GM13977 (cell line): ENCODE measurements at regions not wholly inside any gene's neighbourhood (a gene's known extent, or its start where the extent isn't known, plus 50 kb on each side); places are given as distances from the start of the nearest gene placed in this dataset.

ENCODE experiments used
- DNase-seq: peaks from one replicate; pipeline ENCODE4 v3.0.0; 2012; ENCODE audit warnings: low spot score
- CTCF ChIP-seq: IDR thresholded peaks from 2 replicates; pipeline ENCODE4 v1.5.1; 2012; ENCODE audit warnings: mild to moderate bottlenecking, control low read depth; ENCODE audit not compliant: insufficient read depth; ENCODE audit errors: extremely low read depth, missing control alignments
- in situ Hi-C: fragments of 300-500 bp; cut with MboI; formaldehyde crosslinking; loops from one replicate; pipeline ENCODE4 v1.12.0; 2022; ENCODE audit warnings: low sequenced_read_pairs, low pct_unique_long_range_greater_than_20kb, mixed read lengths, inconsistent platforms; ENCODE audit not compliant: unreplicated experiment

GRCh38 chr9:129259375-129259774, 81.3 kb upstream of the IER5L start:
- no peak for TF ChIP-seq CTCF
- no peak for DNase-seq
- in situ Hi-C loops: no loop called here

GRCh38 chr9:129258823-129259301, 80.8 kb upstream of the IER5L start:
- TF ChIP-seq CTCF: no peak
- no peak for DNase-seq
- in situ Hi-C loops: no loop called here

- no peak for TF ChIP-seq CTCF
- in situ Hi-C loops: no loop called here
- DNase-seq: peak; percentile 92
These were observed 80.2 kb upstream of the IER5L start for GRCh38 chr9:129258124-129258822.

GRCh38 chr9:129256959-129257713, 79.1 kb upstream of the IER5L start:
- no peak for DNase-seq
- no peak for TF ChIP-seq CTCF
- in situ Hi-C loops: no loop called here

- DNase-seq: no peak
- no peak for TF ChIP-seq CTCF
- in situ Hi-C loops: no loop called here
These were observed 76.7 kb upstream of the IER5L start for GRCh38 chr9:129254566-129255287.

GRCh38 chr9:129253803-129254381, 75.8 kb upstream of the IER5L start:
- in situ Hi-C loops: no loop called here
- TF ChIP-seq CTCF: no peak
- DNase-seq: no peak
